Natural killer cell (primary cell): ENCODE measurements at regions not wholly inside any gene's neighbourhood (a gene's known extent, or its start where the extent isn't known, plus 50 kb on each side); places are given as distances from the start of the nearest gene placed in this dataset.

Experiments used
- ATAC-seq, 3 donors: fragments of 150-1000 bp in 2 of 3; fragments of 200-7000 bp in 1 of 3; cut with Tn5 transposase; 1 replicate in 1 of 3; 2 replicates in 2 of 3; pipeline ENCODE4 v1.10.0; 2021; ENCODE audit warnings: mild to moderate bottlenecking in 2 of 3, moderate library complexity in 2 of 3
- DNase-seq, 2 donors: peaks; one replicate each; pipeline versions ENCODE4 v3.0.0 to v3.0.0-alpha.2; 2013 to 2021; ENCODE audit warnings: mixed read lengths in 1 of 2
- H3K27ac ChIP-seq: one replicate; pipeline ENCODE4 v1.5.1; 2013; ENCODE audit warnings: mild to moderate bottlenecking, low read length
- H3K27me3 ChIP-seq: one replicate; pipeline ENCODE4 v1.6.1; 2013; ENCODE audit warnings: low read length; ENCODE audit not compliant: control insufficient read depth, insufficient read depth
- H3K36me3 ChIP-seq: one replicate; pipeline ENCODE4 v1.6.1; 2013; ENCODE audit warnings: low read length; ENCODE audit not compliant: control insufficient read depth, insufficient read depth
- H3K4me1 ChIP-seq: one replicate; pipeline ENCODE4 v1.6.1; 2013; ENCODE audit warnings: low read length; ENCODE audit not compliant: control insufficient read depth, insufficient read depth
- H3K4me3 ChIP-seq: one replicate; pipeline ENCODE4 v1.5.1; 2013; ENCODE audit warnings: low read length
- H3K9me3 ChIP-seq: one replicate; pipeline ENCODE4 v1.6.1; 2013; ENCODE audit warnings: low read length; ENCODE audit not compliant: control insufficient read depth, insufficient read depth
- H3K27ac Mint-ChIP-seq, 2 donors: one replicate each; pipeline ENCODE4 v1.8.0; 2022; ENCODE audit warnings: mild to moderate bottlenecking in 2 of 2, mixed read lengths in 2 of 2, moderate library complexity in 1 of 2
- H3K27me3 Mint-ChIP-seq, 2 donors: one replicate each; pipeline ENCODE4 v1.8.0; 2022; ENCODE audit warnings: low read depth in 2 of 2, mixed read lengths in 2 of 2
- H3K36me3 Mint-ChIP-seq: one replicate; pipeline ENCODE4 v1.8.0; 2022; ENCODE audit warnings: mixed read lengths
- H3K4me1 Mint-ChIP-seq, 2 donors: one replicate each; pipeline ENCODE4 v1.8.0; 2022; ENCODE audit warnings: mixed read lengths in 2 of 2
- H3K4me3 Mint-ChIP-seq: one replicate; pipeline ENCODE4 v1.8.0; 2022; ENCODE audit warnings: mild to moderate bottlenecking, moderate library complexity, mixed read lengths
- H3K9me3 Mint-ChIP-seq, 2 donors: one replicate each; pipeline ENCODE4 v1.8.0; 2022; ENCODE audit warnings: mixed read lengths in 2 of 2
- CTCF ChIP-seq: fragments of 200-600 bp; IDR thresholded peaks from one replicate; pipeline ENCODE4 v1.8.0; 2022; ENCODE audit warnings: antibody characterized with exemption
- WGBS: methylation state at CpG from one replicate; pipeline ENCODE4 v1.1.7; 2013; ENCODE audit warnings: missing lambda C conversion rate; ENCODE audit not compliant: insufficient coverage; 5-methylcytosine and 5-hydroxymethylcytosine counted together
- intact Hi-C: fragments of 100-400 bp; cut with micrococcal nuclease; formaldehyde crosslinking; loops from one replicate; pipeline ENCODE4 v1.14.2; 2022

- no peak overlapping the region for H3K4me3 ChIP-seq
- H3K36me3 Mint-ChIP-seq: no peaks in the 10 kb centered on the region
Measured at GRCh38 chr6:40957616-40958492, 81.2 kb downstream of the UNC5CL start.

GRCh38 chr6:40956936-40957335 is 82.1 kb downstream of the UNC5CL start:
- Mint-ChIP-seq H3K4me3 (no peak overlapping the region), H3K27ac (no peak overlapping the region), H3K36me3 (no peaks in the 10 kb centered on the region), H3K4me1 (no peaks in the 10 kb centered on the region), H3K9me3 (no peaks in the 10 kb centered on the region), H3K27me3 (peaks cover 8 to 17% of the 10 kb centered on the region in 2 donors)
- intact Hi-C loops: no loop called here
- Histone ChIP-seq H3K27me3 (peaks cover 2% of the 10 kb centered on the region), H3K9me3 (no peaks in the 10 kb centered on the region), H3K36me3 (no peaks in the 10 kb centered on the region), H3K27ac (no peak overlapping the region), H3K4me3 (no peak overlapping the region), H3K4me1 (no peaks in the 10 kb centered on the region)
- WGBS: 71% methylated on average over 2 of the region's 2 CpGs
- no peak for TF ChIP-seq CTCF
- ATAC-seq (no peak), DNase-seq (no peak)

More at GRCh38 chr6:40957616-40958492, 81.2 kb downstream of the UNC5CL start:
- Mint-ChIP-seq H3K4me1 (no peaks in the 10 kb centered on the region), H3K27me3 (peaks cover 8 to 15% of the 10 kb centered on the region in 2 donors), H3K27ac (no peak overlapping the region), H3K4me3 (no peak overlapping the region), H3K9me3 (no peaks in the 10 kb centered on the region)
- no peaks in the 10 kb centered on the region for H3K4me1 ChIP-seq
- intact Hi-C loops: no loop called here
- DNase-seq (no peak), ATAC-seq (no peak)
- no peak for TF ChIP-seq CTCF
- H3K27ac ChIP-seq: no peak overlapping the region
- no peaks in the 10 kb centered on the region for H3K36me3 ChIP-seq
- H3K27me3 ChIP-seq: no peaks in the 10 kb centered on the region
- H3K9me3 ChIP-seq: no peaks in the 10 kb centered on the region
- 89% methylated on average over 4 of the region's 4 CpGs for WGBS

- Histone ChIP-seq H3K4me3 (no peak overlapping the region), H3K36me3 (no peaks in the 10 kb centered on the region), H3K9me3 (no peaks in the 10 kb centered on the region), H3K27ac (no peak overlapping the region), H3K4me1 (no peaks in the 10 kb centered on the region), H3K27me3 (peaks cover 2% of the 10 kb centered on the region)
- DNase-seq (no peak), ATAC-seq (no peak)
- Mint-ChIP-seq H3K27me3 (peaks cover 13 to 28% of the 10 kb centered on the region in 2 donors), H3K36me3 (no peaks in the 10 kb centered on the region), H3K4me1 (no peaks in the 10 kb centered on the region), H3K4me3 (no peak overlapping the region), H3K27ac (no peak overlapping the region), H3K9me3 (no peaks in the 10 kb centered on the region)
- no peak for TF ChIP-seq CTCF
- WGBS: 93% methylated on average over 6 of the region's 6 CpGs
- intact Hi-C loops: no loop called here
Measured at GRCh38 chr6:40955178-40955545, 83.9 kb downstream of the UNC5CL start.
